GM18909 (cell line): ENCODE measurements at regions not wholly inside any gene's neighbourhood (a gene's known extent, or its start where the extent isn't known, plus 50 kb on each side); places are given as distances from the start of the nearest gene placed in this dataset.
A peak's percentile ranks its signal among the peaks of the same experiment; 100 is the strongest.
"Not testable (repeated sequence)": the region's sequence is repeated elsewhere in the genome, so short reads cannot be mapped to it uniquely, and the experiment has no call there.

ENCODE experiments used
- ATAC-seq: cut with Tn5 transposase; IDR thresholded peaks from one replicate; pipeline ENCODE4 v1.9.1; 2021; ENCODE audit warnings: mild to moderate bottlenecking; ENCODE audit not compliant: unreplicated experiment, poor library complexity

GRCh38 chr1:38488162-38488898 is 371.2 kb downstream of the RRAGC start:
- no peak for ATAC-seq

GRCh38 chr1:38487396-38487795 is 372.2 kb downstream of the RRAGC start:
- ATAC-seq, result no peak

GRCh38 chr1:38486085-38486484 is 373.5 kb downstream of the RRAGC start:
- no peak for ATAC-seq

- ATAC-seq, result no peak
These were observed 377.4 kb downstream of the RRAGC start for GRCh38 chr1:38481871-38482826.

GRCh38 chr1:38479662-38480061 is 379.9 kb downstream of the RRAGC start:
- not testable (repeated sequence) for ATAC-seq

GRCh38 chr1:38477811-38478210 is 381.8 kb downstream of the RRAGC start:
- ATAC-seq, result no peak

- ATAC-seq, result no peak
These were observed 382.8 kb downstream of the RRAGC start for GRCh38 chr1:38476850-38477178.

GRCh38 chr1:38476111-38476849 is 383.3 kb downstream of the RRAGC start:
- no peak for ATAC-seq

GRCh38 chr1:38475624-38476005 is 384.0 kb downstream of the RRAGC start:
- ATAC-seq, result peak; percentile 4

GRCh38 chr1:38474738-38475623 is 384.6 kb downstream of the RRAGC start:
- ATAC-seq, result peak; percentile 82

- ATAC-seq, result no peak
These were observed 393.1 kb downstream of the RRAGC start for GRCh38 chr1:38466487-38466886.

- ATAC-seq, result no peak
These were observed 394.1 kb downstream of the RRAGC start for GRCh38 chr1:38465460-38465859.

- no peak for ATAC-seq
These were observed 395.4 kb downstream of the RRAGC start for GRCh38 chr1:38464071-38464661.

- no peak for ATAC-seq
These were observed 396.5 kb downstream of the RRAGC start for GRCh38 chr1:38463074-38463473.

GRCh38 chr1:38456531-38456876 is 403.1 kb downstream of the RRAGC start:
- ATAC-seq, result no peak

- no peak for ATAC-seq
These were observed 403.6 kb downstream of the RRAGC start for GRCh38 chr1:38455829-38456530.

GRCh38 chr1:38454749-38455441 is 404.7 kb downstream of the RRAGC start:
- no peak for ATAC-seq

- no peak for ATAC-seq
These were observed 405.3 kb downstream of the RRAGC start for GRCh38 chr1:38454236-38454635.
